ENCODE measurements at regions not wholly inside any gene's neighbourhood (a gene's known extent, or its start where the extent isn't known, plus 50 kb on each side); places are given as distances from the start of the nearest gene placed in this dataset.

DNA sequence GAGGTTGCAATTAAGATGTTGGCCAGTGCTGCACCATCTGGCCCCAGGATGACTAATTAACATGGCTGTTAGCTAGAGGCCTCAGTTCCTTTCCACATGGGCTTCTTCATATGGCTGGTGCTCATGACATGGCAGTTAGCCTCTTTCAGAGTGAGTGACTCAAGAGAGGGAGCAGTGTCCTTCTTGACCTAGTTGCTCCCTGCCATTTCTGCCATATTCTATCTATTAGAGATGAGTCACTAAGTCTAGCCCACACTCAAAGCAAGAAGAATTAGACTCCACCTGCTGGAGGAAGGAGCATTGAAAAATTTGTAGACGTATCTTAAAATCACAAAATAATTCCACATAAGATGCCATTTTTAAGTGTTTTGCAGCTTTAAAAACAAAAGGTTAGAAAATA, 651.2 kb upstream of the CCNG1 start:
- Histone ChIP-seq H3K27me3 (no peaks in the 10 kb centered on the region), H3K4me1 (ENCODE audit: control insufficient read depth in 1 of 2, insufficient read depth in 1 of 2, low read depth in 1 of 2, low read length in 1 of 2) (no peaks in the 10 kb centered on the region), H3K27ac (no peak overlapping the region), H3K4me3 (ENCODE audit: low read depth in 1 of 2, low read length in 1 of 2) (no peak overlapping the region), H3K9me3 (no peaks in the 10 kb centered on the region), H3K36me3 (no peaks in the 10 kb centered on the region)
- TF ChIP-seq, protein P1, sequence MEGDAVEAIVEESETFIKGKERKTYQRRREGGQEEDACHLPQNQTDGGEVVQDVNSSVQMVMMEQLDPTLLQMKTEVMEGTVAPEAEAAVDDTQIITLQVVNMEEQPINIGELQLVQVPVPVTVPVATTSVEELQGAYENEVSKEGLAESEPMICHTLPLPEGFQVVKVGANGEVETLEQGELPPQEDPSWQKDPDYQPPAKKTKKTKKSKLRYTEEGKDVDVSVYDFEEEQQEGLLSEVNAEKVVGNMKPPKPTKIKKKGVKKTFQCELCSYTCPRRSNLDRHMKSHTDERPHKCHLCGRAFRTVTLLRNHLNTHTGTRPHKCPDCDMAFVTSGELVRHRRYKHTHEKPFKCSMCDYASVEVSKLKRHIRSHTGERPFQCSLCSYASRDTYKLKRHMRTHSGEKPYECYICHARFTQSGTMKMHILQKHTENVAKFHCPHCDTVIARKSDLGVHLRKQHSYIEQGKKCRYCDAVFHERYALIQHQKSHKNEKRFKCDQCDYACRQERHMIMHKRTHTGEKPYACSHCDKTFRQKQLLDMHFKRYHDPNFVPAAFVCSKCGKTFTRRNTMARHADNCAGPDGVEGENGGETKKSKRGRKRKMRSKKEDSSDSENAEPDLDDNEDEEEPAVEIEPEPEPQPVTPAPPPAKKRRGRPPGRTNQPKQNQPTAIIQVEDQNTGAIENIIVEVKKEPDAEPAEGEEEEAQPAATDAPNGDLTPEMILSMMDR (IDR thresholded peaks at IDR 0.05) = no peak

DNA sequence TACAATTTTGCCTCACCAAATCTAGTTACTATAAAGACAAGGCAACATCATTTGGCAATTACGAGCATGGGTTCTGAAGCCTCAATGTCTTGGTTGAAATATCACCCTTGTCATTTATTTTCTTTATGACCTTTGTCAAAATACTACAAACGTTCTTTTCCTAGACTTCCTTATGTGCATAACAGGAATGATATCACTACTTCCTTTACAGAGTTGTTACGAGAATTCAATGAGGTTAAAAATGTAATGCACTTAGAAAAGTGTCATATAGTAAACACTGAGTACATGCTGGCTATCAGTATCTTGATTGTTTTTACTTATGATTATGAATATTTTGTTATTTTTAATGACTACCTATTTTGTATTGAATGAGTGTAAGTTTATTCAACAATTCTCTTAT, 640.9 kb upstream of the CCNG1 start:
- no peak overlapping the region for H3K4me3 ChIP-seq (ENCODE audit: low read depth in 1 of 2, low read length in 1 of 2)
- H3K27ac ChIP-seq = no peak overlapping the region
- no peaks in the 10 kb centered on the region for H3K27me3 ChIP-seq
- H3K36me3 ChIP-seq = no peaks in the 10 kb centered on the region
- no peaks in the 10 kb centered on the region for H3K4me1 ChIP-seq (ENCODE audit: control insufficient read depth in 1 of 2, insufficient read depth in 1 of 2, low read depth in 1 of 2, low read length in 1 of 2)
- TF ChIP-seq, protein P1 (IDR thresholded peaks at IDR 0.05) = no peak
- H3K9me3 ChIP-seq = no peaks in the 10 kb centered on the region

DNA sequence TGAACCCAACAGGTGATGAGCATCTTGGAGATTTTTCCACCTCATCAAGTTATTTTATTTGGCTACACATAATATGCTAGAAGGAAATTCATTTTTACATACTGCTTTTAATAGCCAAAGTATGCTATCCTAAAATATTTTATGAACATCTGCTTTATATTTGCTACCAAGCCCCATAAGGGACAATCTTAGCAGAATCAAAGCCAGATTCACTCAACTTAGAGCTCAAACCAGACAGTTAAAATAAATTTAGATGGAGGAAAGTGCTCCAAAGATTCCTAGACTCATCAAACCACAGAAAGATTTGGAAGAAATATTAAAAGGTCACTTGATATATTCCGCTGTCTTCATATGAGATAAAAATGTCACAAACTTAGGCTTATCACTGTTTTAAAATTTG, 637.1 kb upstream of the CCNG1 start:
- H3K9me3 ChIP-seq = no peaks in the 10 kb centered on the region
- H3K27ac ChIP-seq = no peak overlapping the region
- no peaks in the 10 kb centered on the region for H3K27me3 ChIP-seq
- H3K36me3 ChIP-seq = no peaks in the 10 kb centered on the region
- TF ChIP-seq, protein P1 (IDR thresholded peaks at IDR 0.05) = no peak
- no peaks in the 10 kb centered on the region for H3K4me1 ChIP-seq (ENCODE audit: control insufficient read depth in 1 of 2, insufficient read depth in 1 of 2, low read depth in 1 of 2, low read length in 1 of 2)
- H3K4me3 ChIP-seq (ENCODE audit: low read depth in 1 of 2, low read length in 1 of 2) = no peak overlapping the region

DNA sequence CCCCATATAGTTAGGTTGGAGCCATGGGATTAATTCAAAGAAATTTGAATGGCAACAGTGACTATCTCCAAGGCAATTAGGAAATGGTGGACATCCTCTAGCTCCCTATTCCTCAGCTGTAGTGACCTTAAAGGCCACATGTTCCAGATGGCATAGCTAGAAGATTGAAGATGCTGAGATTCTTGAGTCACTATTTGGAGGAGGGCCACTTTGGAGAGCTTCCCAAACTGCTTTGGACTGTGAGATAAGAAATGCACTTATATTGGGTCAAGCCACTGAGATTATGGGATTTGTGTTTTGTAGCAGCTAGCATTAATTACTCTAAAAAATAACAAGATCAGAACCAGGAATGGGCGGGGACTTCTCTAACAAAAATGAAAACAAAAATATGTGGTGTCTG, 636.2 kb upstream of the CCNG1 start:
- no peak overlapping the region for H3K27ac ChIP-seq
- H3K4me3 ChIP-seq (ENCODE audit: low read depth in 1 of 2, low read length in 1 of 2) = no peak overlapping the region
- no peaks in the 10 kb centered on the region for H3K9me3 ChIP-seq
- no peaks in the 10 kb centered on the region for H3K36me3 ChIP-seq
- TF ChIP-seq, protein P1 (IDR thresholded peaks at IDR 0.05) = no peak
- no peaks in the 10 kb centered on the region for H3K4me1 ChIP-seq (ENCODE audit: control insufficient read depth in 1 of 2, insufficient read depth in 1 of 2, low read depth in 1 of 2, low read length in 1 of 2)
- H3K27me3 ChIP-seq = no peaks in the 10 kb centered on the region

DNA sequence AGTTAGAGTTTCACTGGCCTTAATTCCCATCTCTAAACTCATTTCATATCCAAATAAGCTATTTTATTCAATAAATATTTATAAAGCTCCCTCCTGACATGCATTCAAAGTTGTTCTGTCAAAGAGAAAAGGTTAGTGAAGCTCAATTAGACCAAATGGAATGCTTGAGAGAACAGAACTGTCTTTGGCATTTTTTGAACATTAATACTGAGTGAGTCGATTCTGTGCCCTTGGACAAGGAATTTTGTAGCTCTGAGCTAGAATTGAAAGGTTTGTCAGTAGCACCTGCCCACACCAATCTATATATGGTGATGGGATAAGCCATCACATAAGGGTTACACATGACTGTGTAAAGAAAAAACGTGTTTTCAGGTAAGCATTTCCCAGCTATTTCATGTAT, 631.2 kb upstream of the CCNG1 start:
- TF ChIP-seq, protein P1 (IDR thresholded peaks at IDR 0.05) = no peak
- no peaks in the 10 kb centered on the region for H3K9me3 ChIP-seq

DNA sequence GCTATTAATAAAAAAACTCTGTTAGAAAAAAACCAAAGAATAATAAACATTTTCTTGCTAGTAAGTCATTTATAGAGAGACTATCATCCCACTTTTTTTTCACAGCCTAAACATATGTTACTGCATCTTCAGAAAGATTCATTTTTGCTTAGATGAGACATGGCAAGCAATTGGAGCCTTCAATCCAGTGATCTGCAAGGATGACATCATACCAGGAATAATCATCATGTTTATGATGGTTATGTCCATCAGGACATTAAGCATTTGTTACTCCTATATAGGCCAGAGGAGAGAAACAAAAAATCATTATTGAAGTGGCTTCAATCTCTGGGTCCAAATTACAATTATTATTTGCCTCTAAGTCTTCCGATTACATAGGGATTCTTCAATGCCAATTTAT, 626.3 kb upstream of the CCNG1 start:
- Histone ChIP-seq H3K4me3 (ENCODE audit: low read depth in 1 of 2, low read length in 1 of 2) (no peak overlapping the region), H3K9me3 (no peaks in the 10 kb centered on the region), H3K27ac (no peak overlapping the region), H3K27me3 (no peaks in the 10 kb centered on the region), H3K4me1 (ENCODE audit: control insufficient read depth in 1 of 2, insufficient read depth in 1 of 2, low read depth in 1 of 2, low read length in 1 of 2) (no peaks in the 10 kb centered on the region), H3K36me3 (no peaks in the 10 kb centered on the region)
- TF ChIP-seq, protein P1 (IDR thresholded peaks at IDR 0.05) = no peak

More for the DNA sequence above, 631.2 kb upstream of the CCNG1 start:
- Histone ChIP-seq H3K27me3 (no peaks in the 10 kb centered on the region), H3K4me1 (ENCODE audit: control insufficient read depth in 1 of 2, insufficient read depth in 1 of 2, low read depth in 1 of 2, low read length in 1 of 2) (no peaks in the 10 kb centered on the region), H3K27ac (no peak overlapping the region), H3K4me3 (ENCODE audit: low read depth in 1 of 2, low read length in 1 of 2) (no peak overlapping the region), H3K36me3 (no peaks in the 10 kb centered on the region)

All from neutrophil (primary cell).